OCI-LY7 (cell line): ENCODE measurements at regions not wholly inside any gene's neighbourhood (a gene's known extent, or its start where the extent isn't known, plus 50 kb on each side); places are given as distances from the start of the nearest gene placed in this dataset.
"Not testable (repeated sequence)": the region's sequence is repeated elsewhere in the genome, so short reads cannot be mapped to it uniquely, and the experiment has no call there.

Source experiments
- BruUV-seq: library from RNA; stranded (reverse); fragments of 400-500 nt; replicated peaks from 2 replicates; lab custom pipeline; 2021; lab: Mats Ljungman, UMichigan
- CTCF ChIA-PET: fragments of 300-600 bp; sonication (Branson Sonifier 250); formaldehyde crosslinking; loops from one replicate; lab custom pipeline; 2022; ENCODE audit warnings: antibody characterized with exemption; ENCODE audit not compliant: unreplicated experiment; lab: Charles Lee
- POLR2A ChIA-PET: fragments of 300-600 bp; sonication (Branson Sonifier 250); formaldehyde crosslinking; loops from one replicate; lab custom pipeline; 2022; ENCODE audit warnings: antibody characterized with exemption; lab: Charles Lee
- DNase-seq: peaks from one replicate; pipeline ENCODE4 v3.0.0-alpha.2; 2015; ENCODE audit warnings: low spot score
- H2AFZ ChIP-seq: fragments of 200-600 bp; sonication (generic), shearing (Covaris generic); 2 replicates; pipeline ENCODE4 v1.6.1; 2014; ENCODE audit warnings: mild to moderate bottlenecking, antibody characterized with exemption, low read length, moderate library complexity
- H3K27ac ChIP-seq: fragments of 200-600 bp; sonication (generic); 2 replicates; pipeline ENCODE4 v1.5.1; 2014; ENCODE audit warnings: mixed run types, low read depth, mild to moderate bottlenecking, moderate library complexity, low read length, inconsistent platforms; ENCODE audit not compliant: poor library complexity, severe bottlenecking
- H3K36me3 ChIP-seq: fragments of 200-600 bp; sonication (generic); 2 replicates; pipeline ENCODE4 v1.6.1; 2014; ENCODE audit warnings: mild to moderate bottlenecking, antibody characterized with exemption, low read length, moderate library complexity, mixed read lengths; ENCODE audit not compliant: insufficient read depth
- H3K4me1 ChIP-seq: fragments of 200-600 bp; sonication (generic); 2 replicates; pipeline ENCODE4 v1.5.1; 2014; ENCODE audit warnings: mild to moderate bottlenecking, low read length; ENCODE audit not compliant: insufficient read depth, poor library complexity, severe bottlenecking
- H3K4me2 ChIP-seq: fragments of 200-600 bp; sonication (generic); 2 replicates; pipeline ENCODE4 v1.6.1; 2014; ENCODE audit warnings: mild to moderate bottlenecking, low read length
- H3K4me3 ChIP-seq: fragments of 200-600 bp; sonication (generic); 2 replicates; pipeline ENCODE4 v1.5.1; 2014; ENCODE audit warnings: mild to moderate bottlenecking, low read depth, low read length; ENCODE audit not compliant: poor library complexity, severe bottlenecking
- H3K79me2 ChIP-seq: fragments of 200-600 bp; sonication (generic); 2 replicates; pipeline ENCODE4 v1.6.1; 2016; ENCODE audit warnings: low read depth, mild to moderate bottlenecking, low read length, moderate library complexity, mixed read lengths; ENCODE audit not compliant: insufficient read depth
- H3K9me2 ChIP-seq: fragments of 200-600 bp; sonication (generic); 2 replicates; pipeline ENCODE4 v1.6.1; 2016; ENCODE audit warnings: mild to moderate bottlenecking, low read length, mixed read lengths; ENCODE audit not compliant: insufficient read depth
- H3K9me3 ChIP-seq: fragments of 200-600 bp; sonication (generic); 2 replicates; pipeline ENCODE4 v1.6.1; 2014; ENCODE audit warnings: mild to moderate bottlenecking, mixed run types, low read length, mixed read lengths
- H4K20me1 ChIP-seq: fragments of 200-600 bp; sonication (generic); 2 replicates; pipeline ENCODE4 v1.6.1; 2014; ENCODE audit warnings: mild to moderate bottlenecking, antibody characterized with exemption, low read length, moderate library complexity, mixed read lengths; ENCODE audit not compliant: insufficient read depth
- EZH2phosphoT487 ChIP-seq: fragments of 200-600 bp; sonication (generic); IDR thresholded peaks from 2 replicates; pipeline ENCODE4 v1.6.1; 2018; ENCODE audit warnings: low read depth, borderline replicate concordance, mild to moderate bottlenecking, mixed run types, antibody characterized with exemption, low read length, moderate library complexity, mixed read lengths
- intact Hi-C: fragments of 100-400 bp; cut with micrococcal nuclease; formaldehyde crosslinking; loops from one replicate; pipeline ENCODE4 v1.10.0; 2022; ENCODE audit not compliant: unreplicated experiment
- TF ChIP-seq, protein P1 (sequence below): fragments of 200-600 bp; sonication (generic); conservative IDR thresholded peaks from 2 replicates; pipeline ENCODE4 v1.5.1; 2014; ENCODE audit warnings: mild to moderate bottlenecking, antibody characterized with exemption, low read length, moderate library complexity, mixed read lengths

- Histone ChIP-seq H2AFZ (no peak overlapping the region), H3K79me2 (no peaks in the 10 kb centered on the region), H3K27ac (no peak overlapping the region), H3K36me3 (no peaks in the 10 kb centered on the region), H4K20me1 (no peaks in the 10 kb centered on the region), H3K4me3 (no peak overlapping the region), H3K9me2 (no peaks in the 10 kb centered on the region), H3K4me2 (no peak overlapping the region), H3K9me3 (no peaks in the 10 kb centered on the region), H3K4me1 (no peaks in the 10 kb centered on the region)
- CTCF ChIA-PET, result no interaction called here
- intact Hi-C loops, result no loop called here
- DNase-seq, result no peak
- no peak for TF ChIP-seq EZH2phosphoT487
- TF ChIP-seq, protein P1, sequence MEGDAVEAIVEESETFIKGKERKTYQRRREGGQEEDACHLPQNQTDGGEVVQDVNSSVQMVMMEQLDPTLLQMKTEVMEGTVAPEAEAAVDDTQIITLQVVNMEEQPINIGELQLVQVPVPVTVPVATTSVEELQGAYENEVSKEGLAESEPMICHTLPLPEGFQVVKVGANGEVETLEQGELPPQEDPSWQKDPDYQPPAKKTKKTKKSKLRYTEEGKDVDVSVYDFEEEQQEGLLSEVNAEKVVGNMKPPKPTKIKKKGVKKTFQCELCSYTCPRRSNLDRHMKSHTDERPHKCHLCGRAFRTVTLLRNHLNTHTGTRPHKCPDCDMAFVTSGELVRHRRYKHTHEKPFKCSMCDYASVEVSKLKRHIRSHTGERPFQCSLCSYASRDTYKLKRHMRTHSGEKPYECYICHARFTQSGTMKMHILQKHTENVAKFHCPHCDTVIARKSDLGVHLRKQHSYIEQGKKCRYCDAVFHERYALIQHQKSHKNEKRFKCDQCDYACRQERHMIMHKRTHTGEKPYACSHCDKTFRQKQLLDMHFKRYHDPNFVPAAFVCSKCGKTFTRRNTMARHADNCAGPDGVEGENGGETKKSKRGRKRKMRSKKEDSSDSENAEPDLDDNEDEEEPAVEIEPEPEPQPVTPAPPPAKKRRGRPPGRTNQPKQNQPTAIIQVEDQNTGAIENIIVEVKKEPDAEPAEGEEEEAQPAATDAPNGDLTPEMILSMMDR, result no peak
- no TSS peak for BruUV-seq
- POLR2A ChIA-PET, result no interaction called here
Observed at GRCh38 chr4:73329300-73329699, 70.7 kb upstream of the ANKRD17 start.

- H2AFZ ChIP-seq, H3K27ac ChIP-seq, H3K4me1 ChIP-seq, CTCF ChIA-PET, H3K36me3 ChIP-seq, DNase-seq, intact Hi-C loops, H3K9me2 ChIP-seq, H3K9me3 ChIP-seq, H4K20me1 ChIP-seq, H3K4me3 ChIP-seq, BruUV-seq, H3K4me2 ChIP-seq, H3K79me2 ChIP-seq: not testable (repeated sequence)
- POLR2A ChIA-PET, result interaction anchor here (0.7 to 1.1 kb wide), 2 partner anchors 30 kb away, joined by 3 to 4 read pairs; no protein-coding TSS in a partner anchor
Observed at GRCh38 chr4:73325776-73326175, 67.2 kb upstream of the ANKRD17 start.

DNA sequence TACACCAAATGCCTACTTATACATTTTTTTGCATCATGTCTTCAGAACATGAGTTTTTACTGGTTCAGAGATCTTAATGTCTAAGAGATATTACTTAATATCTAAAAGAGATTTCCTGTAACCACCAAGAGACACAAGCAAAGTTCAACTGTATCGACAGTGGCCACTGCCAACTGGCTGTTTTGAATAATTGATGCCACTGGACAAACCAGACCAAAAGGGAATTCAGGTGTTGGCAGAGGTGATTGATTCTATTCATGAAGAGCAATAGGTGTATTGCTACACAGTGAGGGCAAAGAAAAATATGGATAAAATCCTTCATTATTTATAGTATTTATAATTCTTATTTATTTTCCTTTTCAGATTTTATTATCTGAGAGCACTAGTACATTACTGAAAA is 58.5 kb upstream of the ANKRD17 start:
- no peaks in the 10 kb centered on the region for H3K4me1 ChIP-seq
- no peaks in the 10 kb centered on the region for H3K36me3 ChIP-seq
- no peak overlapping the region for H3K4me2 ChIP-seq
- H3K27ac ChIP-seq, result no peak overlapping the region
- intact Hi-C loops, result loop anchor here (10.0 kb wide), 1 partner anchor 128 kb away; no protein-coding TSS in a partner anchor
- no peaks in the 10 kb centered on the region for H3K79me2 ChIP-seq
- TF ChIP-seq, protein P1, result no peak
- TF ChIP-seq EZH2phosphoT487, result no peak
- H3K4me3 ChIP-seq, result no peak overlapping the region
- H3K9me3 ChIP-seq, result no peaks in the 10 kb centered on the region
- ChIA-PET CTCF (no interaction called here), POLR2A (no interaction called here)
- no peak for DNase-seq
- H4K20me1 ChIP-seq, result no peaks in the 10 kb centered on the region
- no TSS peak for BruUV-seq
- no peak overlapping the region for H2AFZ ChIP-seq
- H3K9me2 ChIP-seq, result no peaks in the 10 kb centered on the region
